RWPE1 (cell line): ENCODE measurements at regions not wholly inside any gene's neighbourhood (a gene's known extent, or its start where the extent isn't known, plus 50 kb on each side); places are given as distances from the start of the nearest gene placed in this dataset.

Experiments used
- CTCF ChIA-PET: fragments of 350-600 bp; sonication (Branson Sonifier 250); formaldehyde crosslinking; extraction: SDS; loops from one replicate; lab custom pipeline; 2021; lab: Yijun Ruan, JAX
- POLR2A ChIA-PET: fragments of 400-600 bp; formaldehyde crosslinking; extraction: SDS; loops from one replicate; lab custom pipeline; 2020; ENCODE audit warnings: antibody characterized with exemption; ENCODE audit not compliant: low non-redundant PET; lab: Yijun Ruan, JAX
- DNase-seq: peaks from one replicate; pipeline ENCODE4 v3.0.0; 2012; ENCODE audit warnings: low spot score
- H3K27ac ChIP-seq: fragments of 450-650 bp; 2 replicates; pipeline ENCODE4 v1.5.1; 2017
- CTCF ChIP-seq: fragments of 450-650 bp; conservative IDR thresholded peaks from 2 replicates; pipeline ENCODE4 v1.5.1; 2017; ENCODE audit warnings: low read depth, mild to moderate bottlenecking

GRCh38 chr6:80636689-80637088 is 530.2 kb downstream of the BCKDHB start:
- TF ChIP-seq CTCF: no peak
- ChIA-PET CTCF (interaction anchor here (1.1 kb wide), 1 partner anchor 13 kb away, joined by 3 read pairs; no protein-coding TSS in a partner anchor), POLR2A (no interaction called here)
- no peak overlapping the region for H3K27ac ChIP-seq
- DNase-seq: no peak

GRCh38 chr6:80633412-80633811 is 526.9 kb downstream of the BCKDHB start:
- POLR2A ChIA-PET: no interaction called here
- no peak for TF ChIP-seq CTCF
- CTCF ChIA-PET: no interaction called here

GRCh38 chr6:80625405-80625804 is 518.9 kb downstream of the BCKDHB start:
- POLR2A ChIA-PET: no interaction called here
- CTCF ChIA-PET: no interaction called here
- no peak for TF ChIP-seq CTCF
- no peak overlapping the region for H3K27ac ChIP-seq
- DNase-seq: no peak

More at GRCh38 chr6:80633412-80633811, 526.9 kb downstream of the BCKDHB start:
- H3K27ac ChIP-seq: no peak overlapping the region
- DNase-seq: no peak

- no peak for DNase-seq
- ChIA-PET POLR2A (no interaction called here), CTCF (interaction anchor here (0.5 to 1.0 kb wide), 2 partner anchors 14 to 537 kb away, joined by 3 read pairs; no protein-coding TSS in a partner anchor)
- no peak overlapping the region for H3K27ac ChIP-seq
- TF ChIP-seq CTCF: no peak
Observed at GRCh38 chr6:80623066-80623815, 516.8 kb downstream of the BCKDHB start.

GRCh38 chr6:80622641-80623040 is 516.2 kb downstream of the BCKDHB start:
- ChIA-PET POLR2A (no interaction called here), CTCF (interaction anchor here (0.5 kb wide), 1 partner anchor 536 kb away, joined by 3 read pairs; no protein-coding TSS in a partner anchor)
- no peak for TF ChIP-seq CTCF
- DNase-seq: no peak
- no peak overlapping the region for H3K27ac ChIP-seq

GRCh38 chr6:80618953-80619352 is 512.5 kb downstream of the BCKDHB start:
- no peak for TF ChIP-seq CTCF
- H3K27ac ChIP-seq: no peak overlapping the region
- DNase-seq: no peak
- ChIA-PET POLR2A (no interaction called here), CTCF (no interaction called here)
